ENCODE measurements at regions not wholly inside any gene's neighbourhood (a gene's known extent, or its start where the extent isn't known, plus 50 kb on each side); places are given as distances from the start of the nearest gene placed in this dataset.

- no peak for TF ChIP-seq CTCF (IDR thresholded peaks at IDR 0.05; ENCODE audit: control extremely low read depth in 1 of 3, insufficient read depth in 1 of 3, low read depth in 1 of 3, low read length in 3 of 3)
- no peak for TF ChIP-seq MAX (IDR thresholded peaks at IDR 0.05)
- TF ChIP-seq POLR2A (IDR thresholded peaks at IDR 0.05; ENCODE audit: control extremely low read depth in 1 of 2, low read depth in 2 of 2, low read length in 2 of 2) = no peak
- no peak for TF ChIP-seq USF2 (IDR thresholded peaks at IDR 0.05; ENCODE audit: low read length)
- no peak for TF ChIP-seq SP1 (IDR thresholded peaks at IDR 0.05; ENCODE audit: low read depth, low read length)
Observed at GRCh38 chr9:30575218-30575617, 1809.2 kb upstream of the ACO1 start.
